Stimulated activated CD4-positive, alpha-beta T cell treated with anti-CD3 and anti-CD28 coated beads, Interleukin-1b, Interleukin-23, amount 100 ng/mL, for 24 hours (primary cell): ENCODE measurements at regions not wholly inside any gene's neighbourhood (a gene's known extent, or its start where the extent isn't known, plus 50 kb on each side); places are given as distances from the start of the nearest gene placed in this dataset.
"Not testable (repeated sequence)": the region's sequence is repeated elsewhere in the genome, so short reads cannot be mapped to it uniquely, and the experiment has no call there.

ENCODE experiments used
- DNase-seq, 4 experiments: peaks; one replicate each; pipeline ENCODE4 v3.0.0-alpha.2; 2020; ENCODE audit warnings: low read depth in 4 of 4, low spot score in 1 of 4

GRCh38 chr5:118397236-118397635 lies 591.1 kb downstream of the DTWD2 start:
- DNase-seq: no peak

GRCh38 chr5:118392491-118392890 lies 595.9 kb downstream of the DTWD2 start:
- DNase-seq: no peak

- DNase-seq: not testable (repeated sequence)
Observed at GRCh38 chr5:118382931-118383330, 605.4 kb downstream of the DTWD2 start.

- DNase-seq: no peak
Observed at GRCh38 chr5:118379470-118379869, 608.9 kb downstream of the DTWD2 start.

- no peak for DNase-seq
Observed at GRCh38 chr5:118378959-118379358, 609.4 kb downstream of the DTWD2 start.

- DNase-seq: no peak
Observed at GRCh38 chr5:118377420-118377819, 610.9 kb downstream of the DTWD2 start.

GRCh38 chr5:118371973-118372831 lies 616.1 kb downstream of the DTWD2 start:
- no peak for DNase-seq

GRCh38 chr5:118366429-118366828 lies 621.9 kb downstream of the DTWD2 start:
- DNase-seq: no peak

GRCh38 chr5:118365718-118366117 lies 622.6 kb downstream of the DTWD2 start:
- no peak for DNase-seq

- no peak for DNase-seq
Observed at GRCh38 chr5:118354797-118355196, 633.5 kb downstream of the DTWD2 start.

GRCh38 chr5:118353970-118354369 lies 634.4 kb downstream of the DTWD2 start:
- no peak for DNase-seq

- no peak for DNase-seq
Observed at GRCh38 chr5:118336468-118336867, 651.9 kb downstream of the DTWD2 start.

- no peak for DNase-seq
Observed at GRCh38 chr5:118327389-118327788, 661.0 kb downstream of the DTWD2 start.

- no peak for DNase-seq
Observed at GRCh38 chr5:118326481-118327045, 661.8 kb downstream of the DTWD2 start.

- DNase-seq: no peak
Observed at GRCh38 chr5:118325931-118326330, 662.4 kb downstream of the DTWD2 start.

GRCh38 chr5:118323723-118324122 lies 664.6 kb downstream of the DTWD2 start:
- DNase-seq: not testable (repeated sequence)

GRCh38 chr5:118321081-118321480 lies 667.3 kb downstream of the DTWD2 start:
- DNase-seq: no peak

- no peak for DNase-seq
Observed at GRCh38 chr5:118320121-118320520, 668.2 kb downstream of the DTWD2 start.

- no peak for DNase-seq
Observed at GRCh38 chr5:118314931-118315330, 673.4 kb downstream of the DTWD2 start.

GRCh38 chr5:118311103-118311819 lies 677.1 kb downstream of the DTWD2 start:
- DNase-seq: no peak

- DNase-seq: no peak
Observed at GRCh38 chr5:118310401-118310800, 677.9 kb downstream of the DTWD2 start.

- DNase-seq: no peak
Observed at GRCh38 chr5:118303296-118303695, 685.1 kb downstream of the DTWD2 start.
